ENCODE measurements at regions not wholly inside any gene's neighbourhood (a gene's known extent, or its start where the extent isn't known, plus 50 kb on each side); places are given as distances from the start of the nearest gene placed in this dataset.

DNA sequence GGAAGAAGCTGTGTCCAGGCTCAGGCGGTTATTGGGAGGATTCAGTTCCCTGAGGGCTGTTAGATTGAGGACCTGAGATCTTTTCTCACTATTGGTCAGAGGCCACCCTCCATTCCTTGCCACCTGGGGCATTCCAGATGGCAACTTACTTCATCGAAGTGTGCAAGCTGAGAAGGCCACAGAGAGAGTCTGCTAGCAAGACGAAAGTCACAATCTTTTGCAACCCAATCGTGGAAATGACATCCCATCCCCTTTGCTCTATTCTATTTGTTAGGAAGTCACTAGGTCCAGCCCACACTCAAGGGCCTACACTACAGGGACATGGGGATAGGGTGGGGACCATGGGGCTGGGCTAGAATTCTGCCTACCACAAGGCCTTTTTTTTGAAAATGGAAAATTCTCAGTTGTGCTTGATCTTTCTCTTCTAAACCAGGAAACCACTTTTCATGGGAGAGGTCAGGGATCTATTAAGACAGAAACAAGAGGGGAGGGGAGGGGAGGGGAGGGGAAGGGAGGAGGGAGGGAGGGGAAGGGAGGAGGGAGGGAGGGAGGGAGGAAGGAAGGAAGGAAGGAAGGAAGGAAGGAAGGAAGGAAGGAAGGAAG, 217.2 kb downstream of the BCAS1 start:
- Histone ChIP-seq H3K4me1 (ENCODE audit: insufficient read depth) (no peaks in the 10 kb centered on the region), H3K9ac (no peak overlapping the region), H3K9me2 (ENCODE audit: insufficient read depth) (no peaks in the 10 kb centered on the region), H4K20me1 (ENCODE audit: insufficient read depth) (no peaks in the 10 kb centered on the region), H3F3A (ENCODE audit: insufficient read depth) (no peaks in the 10 kb centered on the region), H3K36me3 (ENCODE audit: low read depth) (no peaks in the 10 kb centered on the region), H2AFZ (no peak overlapping the region), H3K4me2 (ENCODE audit: unreplicated experiment) (no peak overlapping the region), H3K79me2 (ENCODE audit: insufficient read depth) (no peaks in the 10 kb centered on the region), H3K9me3 (ENCODE audit: low read depth) (no peaks in the 10 kb centered on the region), H3K27me3 (replicated peaks; ENCODE audit: insufficient read depth) (no peaks in the 10 kb centered on the region), H3K4me3 (no peak overlapping the region), H3K27ac (no peak overlapping the region)
- 98% methylated on average over 4 of the region's 4 CpGs for WGBS, 2 experiments (ENCODE audit: low coverage in 1 of 2, low lambda C conversion rate in 2 of 2, missing lambda C conversion rate in 2 of 2)
- TF ChIP-seq EZH2phosphoT487 (IDR thresholded peaks at IDR 0.05; ENCODE audit: insufficient read depth, low read depth) = no peak
- no peak for TF ChIP-seq EZH2 (IDR thresholded peaks at IDR 0.05; ENCODE audit: insufficient read depth, poor library complexity, severe bottlenecking)
- in situ Hi-C loops (cut with MboI) = no loop called here
- DNase-seq = no peak

DNA sequence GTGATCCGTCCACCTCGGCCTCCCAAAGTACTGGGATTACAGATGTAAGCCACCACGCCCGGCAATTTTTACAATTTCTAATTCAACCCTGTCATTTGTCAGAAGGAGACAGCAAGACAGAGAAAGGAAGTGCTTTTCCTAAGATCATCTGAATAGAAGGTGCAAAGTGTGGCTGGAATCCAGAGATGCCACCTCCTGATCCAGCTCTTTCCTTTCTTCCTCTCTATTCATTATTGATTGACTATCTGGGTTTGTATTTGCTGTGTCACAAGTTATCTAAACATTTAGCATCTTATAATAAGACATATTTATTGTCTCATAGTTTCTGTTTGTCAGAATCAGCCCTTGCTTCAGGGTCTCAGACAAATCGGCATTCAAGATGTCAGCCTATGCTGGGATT, 217.7 kb downstream of the BCAS1 start:
- Histone ChIP-seq H3K27me3 (replicated peaks; ENCODE audit: insufficient read depth) (no peaks in the 10 kb centered on the region), H3K4me1 (ENCODE audit: insufficient read depth) (no peaks in the 10 kb centered on the region), H3K79me2 (ENCODE audit: insufficient read depth) (no peaks in the 10 kb centered on the region), H2AFZ (no peak overlapping the region), H3K4me2 (ENCODE audit: unreplicated experiment) (no peak overlapping the region), H3K9me3 (ENCODE audit: low read depth) (no peaks in the 10 kb centered on the region), H3K9ac (no peak overlapping the region), H4K20me1 (ENCODE audit: insufficient read depth) (no peaks in the 10 kb centered on the region), H3F3A (ENCODE audit: insufficient read depth) (no peaks in the 10 kb centered on the region), H3K27ac (no peak overlapping the region), H3K9me2 (ENCODE audit: insufficient read depth) (no peaks in the 10 kb centered on the region), H3K36me3 (ENCODE audit: low read depth) (no peaks in the 10 kb centered on the region), H3K4me3 (no peak overlapping the region)
- no peak for DNase-seq
- in situ Hi-C loops (cut with MboI) = no loop called here
- 96 to 97% methylated on average over 5 of the region's 5 CpGs for WGBS, 2 experiments (ENCODE audit: low coverage in 1 of 2, low lambda C conversion rate in 2 of 2, missing lambda C conversion rate in 2 of 2)
- TF ChIP-seq EZH2phosphoT487 (IDR thresholded peaks at IDR 0.05; ENCODE audit: insufficient read depth, low read depth) (no peak), EZH2 (IDR thresholded peaks at IDR 0.05; ENCODE audit: insufficient read depth, poor library complexity, severe bottlenecking) (no peak)

DNA sequence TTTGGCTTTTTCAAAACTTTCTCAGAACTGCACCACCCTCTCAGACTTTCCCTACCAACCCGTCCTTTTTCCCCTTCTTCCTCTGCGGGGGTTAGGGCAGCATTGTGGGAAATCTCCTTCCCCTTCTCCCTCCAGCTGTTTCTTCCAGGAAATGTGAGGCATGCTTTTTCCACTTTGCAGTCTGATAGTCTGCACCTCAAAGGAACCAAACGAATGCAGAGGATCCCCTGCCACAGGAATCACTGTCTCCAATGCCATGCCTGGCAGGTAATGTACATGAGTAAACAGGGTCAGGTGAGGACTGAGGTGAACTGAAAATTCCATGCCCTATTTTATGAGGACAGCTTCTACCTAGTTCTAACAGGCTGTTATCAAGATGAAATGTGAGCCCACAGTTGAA, 218.4 kb downstream of the BCAS1 start:
- H3K4me2 ChIP-seq (ENCODE audit: unreplicated experiment) = no peak overlapping the region
- no peak for DNase-seq
- no peak overlapping the region for H2AFZ ChIP-seq
- H3K9ac ChIP-seq = no peak overlapping the region
- 48 to 49% methylated on average over 3 of the region's 3 CpGs for WGBS, 2 experiments (ENCODE audit: low coverage in 1 of 2, low lambda C conversion rate in 2 of 2, missing lambda C conversion rate in 2 of 2)
- H3K27ac ChIP-seq = no peak overlapping the region
- no peaks in the 10 kb centered on the region for H4K20me1 ChIP-seq (ENCODE audit: insufficient read depth)
- H3K79me2 ChIP-seq (ENCODE audit: insufficient read depth) = no peaks in the 10 kb centered on the region
- no peaks in the 10 kb centered on the region for H3K9me2 ChIP-seq (ENCODE audit: insufficient read depth)
- H3K4me3 ChIP-seq = no peak overlapping the region
- no peaks in the 10 kb centered on the region for H3K36me3 ChIP-seq (ENCODE audit: low read depth)
- H3F3A ChIP-seq (ENCODE audit: insufficient read depth) = no peaks in the 10 kb centered on the region
- H3K4me1 ChIP-seq (ENCODE audit: insufficient read depth) = no peaks in the 10 kb centered on the region
- no peaks in the 10 kb centered on the region for H3K9me3 ChIP-seq (ENCODE audit: low read depth)
- no peak for TF ChIP-seq EZH2 (IDR thresholded peaks at IDR 0.05; ENCODE audit: insufficient read depth, poor library complexity, severe bottlenecking)
- no peak for TF ChIP-seq EZH2phosphoT487 (IDR thresholded peaks at IDR 0.05; ENCODE audit: insufficient read depth, low read depth)
- in situ Hi-C loops (cut with MboI) = no loop called here
- no peaks in the 10 kb centered on the region for H3K27me3 ChIP-seq (replicated peaks; ENCODE audit: insufficient read depth)

DNA sequence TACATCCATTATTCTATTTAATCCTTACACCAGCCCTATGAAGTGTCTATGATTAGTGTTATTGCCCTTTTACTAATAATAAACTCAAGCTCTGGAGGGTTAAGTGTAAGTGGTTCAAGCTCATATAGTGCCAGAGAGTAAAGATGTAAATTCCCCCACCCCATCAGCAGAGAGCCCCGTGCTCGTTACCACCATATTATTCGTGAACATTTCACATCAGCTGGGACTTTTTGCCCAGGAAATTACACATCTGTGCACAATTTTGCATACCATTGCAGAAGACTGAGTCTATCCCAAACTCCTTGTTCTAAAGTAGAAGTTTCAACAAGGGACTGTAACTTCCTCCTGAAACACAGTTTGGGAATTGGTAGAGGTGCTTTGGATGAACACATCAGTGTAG, 220.1 kb downstream of the BCAS1 start:
- Histone ChIP-seq H3K9ac (no peak overlapping the region), H4K20me1 (ENCODE audit: insufficient read depth) (no peaks in the 10 kb centered on the region), H3F3A (ENCODE audit: insufficient read depth) (no peaks in the 10 kb centered on the region), H3K79me2 (ENCODE audit: insufficient read depth) (no peaks in the 10 kb centered on the region), H3K27me3 (replicated peaks; ENCODE audit: insufficient read depth) (no peaks in the 10 kb centered on the region), H3K27ac (no peak overlapping the region), H2AFZ (no peak overlapping the region), H3K4me3 (no peak overlapping the region), H3K4me1 (ENCODE audit: insufficient read depth) (no peaks in the 10 kb centered on the region; the same call in 1 of the 2 replicates), H3K36me3 (ENCODE audit: low read depth) (no peaks in the 10 kb centered on the region), H3K9me3 (ENCODE audit: low read depth) (no peaks in the 10 kb centered on the region), H3K9me2 (ENCODE audit: insufficient read depth) (no peaks in the 10 kb centered on the region), H3K4me2 (ENCODE audit: unreplicated experiment) (no peak overlapping the region)
- in situ Hi-C loops (cut with MboI) = no loop called here
- no peak for TF ChIP-seq EZH2 (IDR thresholded peaks at IDR 0.05; ENCODE audit: insufficient read depth, poor library complexity, severe bottlenecking)
- no peak for TF ChIP-seq EZH2phosphoT487 (IDR thresholded peaks at IDR 0.05; ENCODE audit: insufficient read depth, low read depth)
- 37 to 47% methylated on average over 3 of the region's 3 CpGs for WGBS, 2 experiments (ENCODE audit: low coverage in 1 of 2, low lambda C conversion rate in 2 of 2, missing lambda C conversion rate in 2 of 2)
- no peak for DNase-seq
